ENCODE measurements at regions not wholly inside any gene's neighbourhood (a gene's known extent, or its start where the extent isn't known, plus 50 kb on each side); places are given as distances from the start of the nearest gene placed in this dataset.

DNA sequence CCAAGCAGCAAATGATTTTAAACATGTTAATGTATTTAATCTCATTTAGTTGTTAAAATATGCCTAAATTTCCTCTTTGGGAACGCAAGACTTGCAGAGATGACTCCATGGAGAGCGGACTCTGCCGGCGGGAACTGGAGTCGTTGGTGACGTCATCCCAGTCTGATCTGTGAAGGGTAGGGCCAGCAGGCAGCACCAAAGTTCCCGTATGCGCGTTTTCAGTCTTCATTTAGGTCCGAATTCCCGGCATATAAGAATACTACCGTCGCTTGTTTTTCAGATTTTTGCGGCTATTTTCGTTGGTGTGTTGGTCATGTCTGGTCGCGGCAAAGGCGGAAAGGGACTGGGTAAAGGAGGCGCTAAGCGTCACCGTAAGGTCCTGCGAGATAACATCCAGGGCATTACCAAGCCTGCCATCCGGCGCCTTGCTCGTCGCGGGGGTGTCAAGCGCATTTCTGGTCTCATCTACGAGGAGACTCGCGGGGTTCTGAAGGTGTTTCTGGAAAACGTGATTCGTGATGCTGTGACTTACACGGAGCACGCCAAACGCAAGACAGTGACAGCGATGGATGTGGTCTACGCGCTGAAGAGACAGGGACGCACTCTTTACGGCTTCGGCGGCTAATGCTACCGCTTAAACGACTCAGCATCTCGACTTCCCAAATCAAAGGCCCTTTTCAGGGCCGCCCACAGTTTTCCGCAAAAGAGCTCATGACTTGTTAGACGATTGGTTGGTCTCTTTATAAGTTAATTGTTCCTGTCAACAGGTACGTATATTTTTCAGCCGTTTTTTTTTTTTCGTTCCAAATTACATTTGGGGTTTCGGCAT lies 117.3 kb downstream of the HFE start (continued):
- no peak for TF ChIP-seq FOXS1 (CRISPR knock-in tag; IDR thresholded peaks at IDR 0.05)
- TF ChIP-seq, protein P1, sequence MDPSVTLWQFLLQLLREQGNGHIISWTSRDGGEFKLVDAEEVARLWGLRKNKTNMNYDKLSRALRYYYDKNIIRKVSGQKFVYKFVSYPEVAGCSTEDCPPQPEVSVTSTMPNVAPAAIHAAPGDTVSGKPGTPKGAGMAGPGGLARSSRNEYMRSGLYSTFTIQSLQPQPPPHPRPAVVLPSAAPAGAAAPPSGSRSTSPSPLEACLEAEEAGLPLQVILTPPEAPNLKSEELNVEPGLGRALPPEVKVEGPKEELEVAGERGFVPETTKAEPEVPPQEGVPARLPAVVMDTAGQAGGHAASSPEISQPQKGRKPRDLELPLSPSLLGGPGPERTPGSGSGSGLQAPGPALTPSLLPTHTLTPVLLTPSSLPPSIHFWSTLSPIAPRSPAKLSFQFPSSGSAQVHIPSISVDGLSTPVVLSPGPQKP (IDR thresholded peaks at IDR 0.05; ENCODE audit: low read depth, low read length) = no peak
- no peak for TF ChIP-seq JUNB (IDR thresholded peaks at IDR 0.05)
- TF ChIP-seq ZC3H11A (IDR thresholded peaks at IDR 0.05) = no peak
- TF ChIP-seq NPAS2 (CRISPR knock-in tag; IDR thresholded peaks at IDR 0.05; ENCODE audit: borderline replicate concordance) = no peak
- TF ChIP-seq HOXA7 (CRISPR knock-in tag; IDR thresholded peaks at IDR 0.05) = peak; percentile 61
- no peak for TF ChIP-seq NFE2L2 (conservative IDR thresholded peaks at IDR 0.05; ENCODE audit: low read length)
- no peak for TF ChIP-seq EHF (CRISPR knock-in tag; IDR thresholded peaks at IDR 0.05)
- TF ChIP-seq POLR2A (IDR thresholded peaks at IDR 0.05; ENCODE audit: low read length) = peak; percentile 95
- no peak for TF ChIP-seq KDM5A (IDR thresholded peaks at IDR 0.05)
- 0 out of 2 replicates have a peak, but pooled peaks have one; percentile 58 for TF ChIP-seq TP53 (CRISPR knock-in tag; IDR thresholded peaks at IDR 0.05)
- no peak for TF ChIP-seq MAZ (IDR thresholded peaks at IDR 0.05; ENCODE audit: borderline replicate concordance, low read depth, low read length)
- TF ChIP-seq, protein P2, sequence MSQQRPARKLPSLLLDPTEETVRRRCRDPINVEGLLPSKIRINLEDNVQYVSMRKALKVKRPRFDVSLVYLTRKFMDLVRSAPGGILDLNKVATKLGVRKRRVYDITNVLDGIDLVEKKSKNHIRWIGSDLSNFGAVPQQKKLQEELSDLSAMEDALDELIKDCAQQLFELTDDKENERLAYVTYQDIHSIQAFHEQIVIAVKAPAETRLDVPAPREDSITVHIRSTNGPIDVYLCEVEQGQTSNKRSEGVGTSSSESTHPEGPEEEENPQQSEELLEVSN (IDR thresholded peaks at IDR 0.05; ENCODE audit: borderline replicate concordance, low read depth) = no peak; the same call in 1 of the 2 replicates
- TF ChIP-seq POLR2AphosphoS2 (conservative IDR thresholded peaks at IDR 0.05; ENCODE audit: low read length) = no peak; the same call in 1 of the 2 replicates
- no peak for TF ChIP-seq CHD4 (IDR thresholded peaks at IDR 0.05; ENCODE audit: borderline replicate concordance)
- no peak for TF ChIP-seq NR3C1 (IDR thresholded peaks at IDR 0.05)
- no peak for TF ChIP-seq RAD21 (conservative IDR thresholded peaks at IDR 0.05 in 1 of 2, IDR thresholded peaks at IDR 0.05 in 1 of 2)
- 0 out of 2 replicates have a peak, but pooled peaks have one; percentile 30 for TF ChIP-seq RARB (CRISPR knock-in tag; IDR thresholded peaks at IDR 0.05)
- TF ChIP-seq, protein P3, sequence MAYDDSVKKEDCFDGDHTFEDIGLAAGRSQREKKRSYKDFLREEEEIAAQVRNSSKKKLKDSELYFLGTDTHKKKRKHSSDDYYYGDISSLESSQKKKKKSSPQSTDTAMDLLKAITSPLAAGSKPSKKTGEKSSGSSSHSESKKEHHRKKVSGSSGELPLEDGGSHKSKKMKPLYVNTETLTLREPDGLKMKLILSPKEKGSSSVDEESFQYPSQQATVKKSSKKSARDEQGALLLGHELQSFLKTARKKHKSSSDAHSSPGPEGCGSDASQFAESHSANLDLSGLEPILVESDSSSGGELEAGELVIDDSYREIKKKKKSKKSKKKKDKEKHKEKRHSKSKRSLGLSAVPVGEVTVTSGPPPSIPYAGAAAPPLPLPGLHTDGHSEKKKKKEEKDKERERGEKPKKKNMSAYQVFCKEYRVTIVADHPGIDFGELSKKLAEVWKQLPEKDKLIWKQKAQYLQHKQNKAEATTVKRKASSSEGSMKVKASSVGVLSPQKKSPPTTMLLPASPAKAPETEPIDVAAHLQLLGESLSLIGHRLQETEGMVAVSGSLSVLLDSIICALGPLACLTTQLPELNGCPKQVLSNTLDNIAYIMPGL (CRISPR knock-in tag; IDR thresholded peaks at IDR 0.05; ENCODE audit: borderline replicate concordance) = peak; percentile 17; the same call in 1 of the 2 replicates
- TF ChIP-seq, protein P4, sequence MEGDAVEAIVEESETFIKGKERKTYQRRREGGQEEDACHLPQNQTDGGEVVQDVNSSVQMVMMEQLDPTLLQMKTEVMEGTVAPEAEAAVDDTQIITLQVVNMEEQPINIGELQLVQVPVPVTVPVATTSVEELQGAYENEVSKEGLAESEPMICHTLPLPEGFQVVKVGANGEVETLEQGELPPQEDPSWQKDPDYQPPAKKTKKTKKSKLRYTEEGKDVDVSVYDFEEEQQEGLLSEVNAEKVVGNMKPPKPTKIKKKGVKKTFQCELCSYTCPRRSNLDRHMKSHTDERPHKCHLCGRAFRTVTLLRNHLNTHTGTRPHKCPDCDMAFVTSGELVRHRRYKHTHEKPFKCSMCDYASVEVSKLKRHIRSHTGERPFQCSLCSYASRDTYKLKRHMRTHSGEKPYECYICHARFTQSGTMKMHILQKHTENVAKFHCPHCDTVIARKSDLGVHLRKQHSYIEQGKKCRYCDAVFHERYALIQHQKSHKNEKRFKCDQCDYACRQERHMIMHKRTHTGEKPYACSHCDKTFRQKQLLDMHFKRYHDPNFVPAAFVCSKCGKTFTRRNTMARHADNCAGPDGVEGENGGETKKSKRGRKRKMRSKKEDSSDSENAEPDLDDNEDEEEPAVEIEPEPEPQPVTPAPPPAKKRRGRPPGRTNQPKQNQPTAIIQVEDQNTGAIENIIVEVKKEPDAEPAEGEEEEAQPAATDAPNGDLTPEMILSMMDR (IDR thresholded peaks at IDR 0.05) = no peak
- TF ChIP-seq MYC (IDR thresholded peaks at IDR 0.05; ENCODE audit: borderline replicate concordance, low read length) = no peak
- no peak for TF ChIP-seq CBX8 (IDR thresholded peaks at IDR 0.05)
- TF ChIP-seq, protein P5, sequence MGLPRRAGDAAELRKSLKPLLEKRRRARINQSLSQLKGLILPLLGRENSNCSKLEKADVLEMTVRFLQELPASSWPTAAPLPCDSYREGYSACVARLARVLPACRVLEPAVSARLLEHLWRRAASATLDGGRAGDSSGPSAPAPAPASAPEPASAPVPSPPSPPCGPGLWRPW (IDR thresholded peaks at IDR 0.05) = no peak
- no peak for TF ChIP-seq CHD2 (IDR thresholded peaks at IDR 0.05; ENCODE audit: low read length, partially characterized antibody)
- TF ChIP-seq, protein P6, sequence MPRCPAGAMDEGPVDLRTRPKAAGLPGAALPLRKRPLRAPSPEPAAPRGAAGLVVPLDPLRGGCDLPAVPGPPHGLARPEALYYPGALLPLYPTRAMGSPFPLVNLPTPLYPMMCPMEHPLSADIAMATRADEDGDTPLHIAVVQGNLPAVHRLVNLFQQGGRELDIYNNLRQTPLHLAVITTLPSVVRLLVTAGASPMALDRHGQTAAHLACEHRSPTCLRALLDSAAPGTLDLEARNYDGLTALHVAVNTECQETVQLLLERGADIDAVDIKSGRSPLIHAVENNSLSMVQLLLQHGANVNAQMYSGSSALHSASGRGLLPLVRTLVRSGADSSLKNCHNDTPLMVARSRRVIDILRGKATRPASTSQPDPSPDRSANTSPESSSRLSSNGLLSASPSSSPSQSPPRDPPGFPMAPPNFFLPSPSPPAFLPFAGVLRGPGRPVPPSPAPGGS (IDR thresholded peaks at IDR 0.05) = peak; percentile 94
- TF ChIP-seq EP300 (IDR thresholded peaks at IDR 0.05) = peak; percentile 41 to 57; a peak in 2 of 5 replicates
- no peak for TF ChIP-seq RNF2 (IDR thresholded peaks at IDR 0.05; ENCODE audit: borderline replicate concordance, low read depth)
- TF ChIP-seq RFX5 (IDR thresholded peaks at IDR 0.05) = peak; percentile 14; the same call in 1 of the 2 replicates
- TF ChIP-seq FOSL2 (IDR thresholded peaks at IDR 0.05) = no peak
- peak; percentile 87 for TF ChIP-seq FOSL2 (CRISPR knock-in tag; IDR thresholded peaks at IDR 0.05)
- TF ChIP-seq, protein P7, sequence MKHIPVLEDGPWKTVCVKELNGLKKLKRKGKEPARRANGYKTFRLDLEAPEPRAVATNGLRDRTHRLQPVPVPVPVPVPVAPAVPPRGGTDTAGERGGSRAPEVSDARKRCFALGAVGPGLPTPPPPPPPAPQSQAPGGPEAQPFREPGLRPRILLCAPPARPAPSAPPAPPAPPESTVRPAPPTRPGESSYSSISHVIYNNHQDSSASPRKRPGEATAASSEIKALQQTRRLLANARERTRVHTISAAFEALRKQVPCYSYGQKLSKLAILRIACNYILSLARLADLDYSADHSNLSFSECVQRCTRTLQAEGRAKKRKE (CRISPR knock-in tag; IDR thresholded peaks at IDR 0.05; ENCODE audit: low read depth) = no peak
- no peak for TF ChIP-seq EHMT2 (IDR thresholded peaks at IDR 0.05; ENCODE audit: low read depth)
- 0 out of 2 replicates have a peak, but pooled peaks have one; percentile 72 for TF ChIP-seq TFCP2L1 (CRISPR knock-in tag; IDR thresholded peaks at IDR 0.05)

Measured in A549 (cell line).